MV-4-11 (cell line): ENCODE measurements at regions not wholly inside any gene's neighbourhood (a gene's known extent, or its start where the extent isn't known, plus 50 kb on each side); places are given as distances from the start of the nearest gene placed in this dataset.

ENCODE experiments used
- DNase-seq: peaks from one replicate; lab custom pipeline; 2025; lab: John Stamatoyannopoulos, UW

- DNase-seq = no peak
These were observed 50.5 kb downstream of the RGS12 start for GRCh38 chr4:3343358-3343757.

DNA sequence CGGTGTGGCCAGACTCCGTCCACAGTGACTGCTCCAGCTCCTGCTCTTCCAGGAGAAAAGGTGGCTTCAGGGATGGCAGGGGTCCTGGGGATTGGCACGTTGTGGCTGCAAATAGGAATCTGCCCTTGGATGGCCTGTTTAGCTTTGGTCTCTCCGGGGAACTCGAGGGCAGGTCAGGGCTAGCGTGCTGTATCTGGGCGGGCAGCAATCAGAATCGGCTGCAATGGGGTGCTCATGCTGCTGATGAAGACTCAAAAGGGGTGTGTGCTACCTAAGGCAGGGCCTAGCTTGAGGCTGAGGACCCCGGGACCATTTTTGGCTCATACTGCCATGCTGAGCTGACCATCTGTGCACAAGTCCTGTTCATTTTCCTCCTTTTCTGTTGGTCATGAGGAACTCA, 51.3 kb downstream of the RGS12 start:
- no peak for DNase-seq

- no peak for DNase-seq
These were observed 51.8 kb downstream of the RGS12 start for GRCh38 chr4:3344596-3344995.

- no peak for DNase-seq
These were observed 52.6 kb downstream of the RGS12 start for GRCh38 chr4:3345384-3345783.

GRCh38 chr4:3346146-3346545, 53.3 kb downstream of the RGS12 start:
- peak; percentile 83 for DNase-seq

DNA sequence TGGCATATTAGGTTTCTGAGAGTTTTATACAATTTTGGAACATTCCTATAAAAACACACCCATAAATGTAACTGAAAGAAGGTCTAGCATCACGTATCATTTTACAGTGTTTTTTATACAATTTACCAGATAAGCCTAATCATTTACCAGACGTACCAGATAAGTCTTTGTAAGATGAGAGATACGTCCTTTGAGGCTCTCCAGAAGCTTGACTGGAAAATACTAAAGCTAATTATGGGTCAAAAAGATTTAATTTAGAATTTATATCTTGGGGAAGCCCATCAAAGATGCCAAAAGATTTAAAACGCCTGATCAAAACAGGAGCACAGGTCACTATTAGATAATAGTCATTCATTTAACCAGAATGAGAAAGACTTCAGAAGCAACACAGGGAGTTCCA, 55.0 kb downstream of the RGS12 start:
- DNase-seq = no peak

GRCh38 chr4:3348621-3349020, 55.8 kb downstream of the RGS12 start:
- no peak for DNase-seq

- peak; percentile 30 for DNase-seq
These were observed 56.3 kb downstream of the RGS12 start for GRCh38 chr4:3349116-3349515.

DNA sequence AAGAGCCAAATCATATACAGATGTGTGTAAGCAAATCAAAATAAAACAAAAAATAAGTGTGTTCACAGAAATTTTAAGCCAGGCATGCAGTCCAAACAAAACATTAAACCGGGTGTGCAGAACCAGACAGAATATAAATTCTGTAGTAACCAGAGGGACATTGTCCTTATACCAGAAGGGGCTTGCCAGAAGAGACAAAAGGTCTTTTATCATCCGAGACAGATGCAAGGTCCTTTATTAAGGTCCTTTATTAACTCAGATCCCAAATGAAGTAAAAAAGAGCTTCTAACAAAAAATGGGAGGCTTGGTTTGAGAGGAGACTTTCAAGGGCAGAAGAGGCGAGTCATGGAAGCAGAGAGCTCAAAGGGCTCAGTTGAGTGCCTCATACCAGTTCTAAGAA, 59.2 kb downstream of the RGS12 start:
- no peak for DNase-seq

DNA sequence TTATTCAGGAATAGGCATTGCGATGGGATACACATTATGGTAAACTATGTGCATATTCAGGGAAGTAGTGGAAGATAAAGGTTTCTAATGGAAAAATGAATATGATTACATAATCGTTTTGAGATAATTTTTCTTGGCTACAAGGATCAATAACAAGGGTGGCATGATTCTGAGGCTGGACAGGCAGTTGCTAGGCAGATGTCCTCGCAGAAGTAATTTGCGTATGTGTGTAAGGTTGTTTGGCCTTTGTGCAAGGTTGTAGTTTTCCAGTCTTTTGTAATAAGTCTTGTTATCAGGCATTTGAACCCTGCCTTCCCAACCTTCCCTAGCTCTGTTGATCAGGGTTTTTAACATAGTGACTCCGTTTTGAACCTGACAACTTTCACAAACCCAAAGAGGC, 59.7 kb downstream of the RGS12 start:
- DNase-seq = no peak

DNA sequence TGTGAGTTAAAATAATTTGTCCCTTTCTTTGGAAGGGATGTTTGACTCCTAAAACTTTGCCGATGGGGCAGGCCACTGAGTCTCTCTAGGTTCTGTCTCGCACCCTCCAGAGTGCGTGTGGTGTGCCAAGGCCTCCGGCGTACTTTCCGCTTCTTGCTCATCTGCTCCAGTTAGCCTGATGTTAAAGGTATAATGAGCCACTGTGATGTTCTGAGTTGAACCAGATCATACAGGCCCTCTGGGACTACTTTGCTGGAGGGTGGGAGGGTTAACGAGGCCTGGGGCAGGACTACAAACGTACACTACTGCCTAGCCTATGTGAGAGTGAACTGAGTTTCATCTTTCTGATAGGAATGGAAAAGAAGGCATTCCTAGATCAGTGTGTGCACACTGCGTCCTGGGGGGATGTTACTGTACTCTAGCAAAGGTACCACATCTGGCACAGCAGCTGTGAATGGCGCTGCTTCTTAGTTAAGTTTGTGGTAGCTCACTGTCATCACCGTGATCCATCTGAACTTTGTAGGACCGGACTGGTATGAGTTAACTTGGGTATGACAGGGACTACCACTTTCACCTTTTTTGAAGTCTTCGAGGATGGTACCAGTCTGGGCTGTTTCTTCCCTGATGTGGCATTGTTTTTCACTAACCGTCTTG, 60.2 kb downstream of the RGS12 start:
- no peak for DNase-seq

DNA sequence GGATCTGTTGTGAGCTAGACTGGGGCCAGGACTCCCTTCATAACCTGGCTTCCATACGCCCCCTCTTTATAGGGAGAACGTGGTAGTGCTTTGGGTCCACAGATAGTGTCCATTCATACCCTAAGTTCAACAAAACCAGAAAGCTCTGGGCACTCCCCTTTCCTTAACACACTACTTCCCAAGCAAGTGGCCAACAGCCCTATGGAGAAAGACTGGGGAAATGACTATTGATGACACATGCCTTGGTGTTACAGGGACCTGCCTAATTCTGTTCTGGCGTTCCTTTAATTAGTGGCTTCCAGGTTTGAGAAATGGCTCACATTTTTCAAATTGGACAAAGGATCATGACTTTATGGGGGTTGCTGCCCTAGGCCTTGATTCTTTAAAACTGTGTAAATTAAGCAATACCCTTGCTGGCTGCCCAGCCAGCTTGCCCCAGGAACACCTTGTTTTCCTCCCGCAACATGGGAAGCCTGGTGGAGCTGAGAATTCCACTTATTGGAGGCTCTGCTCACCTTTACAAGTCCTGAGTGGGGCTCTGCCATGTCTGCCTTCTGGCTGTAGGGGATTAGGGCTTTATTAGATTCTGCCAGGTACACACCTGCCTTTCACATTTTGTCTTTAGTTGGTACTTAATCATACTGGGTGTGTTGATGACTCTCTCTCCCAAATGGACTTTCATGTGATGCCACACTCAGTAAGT, 61.1 kb downstream of the RGS12 start:
- no peak for DNase-seq

DNA sequence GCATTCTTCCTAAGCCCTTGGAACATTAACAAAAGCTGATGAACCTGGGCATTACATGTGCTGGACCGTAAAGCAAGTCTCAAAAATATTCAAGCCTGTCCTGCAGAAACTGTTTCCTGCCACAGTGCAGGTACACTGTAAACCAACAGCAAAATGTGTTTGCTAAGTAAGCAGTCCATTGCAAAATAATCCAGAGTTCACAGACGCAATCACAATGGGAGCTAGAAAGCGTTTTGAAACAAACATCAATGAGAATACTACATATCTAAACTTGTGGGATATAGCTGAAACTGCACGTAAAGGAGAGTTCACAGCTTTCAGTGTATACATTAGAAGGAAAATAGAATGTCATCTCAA, 61.6 kb downstream of the RGS12 start:
- no peak for DNase-seq

GRCh38 chr4:3355266-3355748, 62.5 kb downstream of the RGS12 start:
- peak; percentile 74 for DNase-seq

DNA sequence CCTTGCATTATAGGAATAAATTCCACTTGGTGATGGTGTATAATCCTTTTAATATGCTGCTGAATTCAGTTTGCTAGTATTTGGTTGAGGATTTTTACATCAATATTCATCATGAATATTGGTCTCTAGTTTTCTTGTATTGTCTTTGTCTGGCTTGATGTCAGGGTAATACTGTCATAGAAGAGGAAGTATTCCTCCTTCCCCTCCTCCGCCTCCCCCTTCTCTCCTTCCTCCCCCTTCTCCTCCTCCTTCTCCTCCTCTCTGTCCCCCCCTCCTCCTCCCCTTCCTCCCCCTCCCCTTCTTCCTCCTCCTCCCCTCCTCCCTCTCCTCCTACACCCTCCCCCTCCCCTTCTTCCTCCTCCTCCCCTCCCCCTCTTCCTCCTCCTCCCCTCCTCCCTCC, 65.8 kb downstream of the RGS12 start:
- DNase-seq = peak; percentile 47

- DNase-seq = no peak
These were observed 68.0 kb downstream of the RGS12 start for GRCh38 chr4:3360777-3361176.

DNA sequence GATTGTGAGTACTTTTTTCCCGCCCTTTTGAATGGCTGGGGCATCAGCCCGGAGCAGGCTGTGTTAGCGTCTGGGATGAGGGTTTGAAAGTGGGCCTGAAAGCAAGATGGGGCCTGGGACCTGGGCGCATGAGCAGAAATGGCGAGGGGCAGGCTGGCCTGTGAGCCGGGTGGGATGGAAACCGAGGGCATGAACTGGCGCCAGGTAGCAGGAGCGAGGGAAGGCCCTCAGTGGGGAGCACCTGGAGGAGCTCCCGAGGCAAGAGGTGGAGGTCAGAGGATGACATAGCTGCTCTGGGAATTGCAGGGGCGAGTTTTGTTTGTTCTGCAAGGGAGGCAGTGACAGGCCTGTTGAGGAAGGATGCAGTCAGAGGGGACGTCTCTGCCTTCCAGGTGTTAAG, 68.6 kb downstream of the RGS12 start:
- no peak for DNase-seq

DNA sequence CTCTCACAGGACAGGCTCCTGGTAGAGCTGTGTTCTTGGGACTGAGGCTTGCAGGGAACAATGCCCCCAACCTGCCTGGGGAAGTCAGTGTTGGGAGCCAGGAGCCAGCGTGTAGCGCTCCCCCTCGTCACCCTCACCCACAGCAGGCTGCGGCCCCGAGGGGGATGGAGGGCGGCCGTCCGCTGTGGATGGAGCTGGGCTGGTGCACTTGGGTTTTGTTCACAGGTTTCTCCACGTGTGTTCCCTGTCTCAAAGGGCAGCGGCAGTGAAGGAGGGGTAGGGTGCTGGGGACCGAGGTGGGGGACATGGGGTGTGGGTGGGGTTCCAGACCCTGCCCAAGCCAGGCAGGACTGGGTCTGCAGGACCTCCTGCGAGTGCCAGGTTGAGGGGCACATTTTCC, 69.1 kb downstream of the RGS12 start:
- no peak for DNase-seq

DNA sequence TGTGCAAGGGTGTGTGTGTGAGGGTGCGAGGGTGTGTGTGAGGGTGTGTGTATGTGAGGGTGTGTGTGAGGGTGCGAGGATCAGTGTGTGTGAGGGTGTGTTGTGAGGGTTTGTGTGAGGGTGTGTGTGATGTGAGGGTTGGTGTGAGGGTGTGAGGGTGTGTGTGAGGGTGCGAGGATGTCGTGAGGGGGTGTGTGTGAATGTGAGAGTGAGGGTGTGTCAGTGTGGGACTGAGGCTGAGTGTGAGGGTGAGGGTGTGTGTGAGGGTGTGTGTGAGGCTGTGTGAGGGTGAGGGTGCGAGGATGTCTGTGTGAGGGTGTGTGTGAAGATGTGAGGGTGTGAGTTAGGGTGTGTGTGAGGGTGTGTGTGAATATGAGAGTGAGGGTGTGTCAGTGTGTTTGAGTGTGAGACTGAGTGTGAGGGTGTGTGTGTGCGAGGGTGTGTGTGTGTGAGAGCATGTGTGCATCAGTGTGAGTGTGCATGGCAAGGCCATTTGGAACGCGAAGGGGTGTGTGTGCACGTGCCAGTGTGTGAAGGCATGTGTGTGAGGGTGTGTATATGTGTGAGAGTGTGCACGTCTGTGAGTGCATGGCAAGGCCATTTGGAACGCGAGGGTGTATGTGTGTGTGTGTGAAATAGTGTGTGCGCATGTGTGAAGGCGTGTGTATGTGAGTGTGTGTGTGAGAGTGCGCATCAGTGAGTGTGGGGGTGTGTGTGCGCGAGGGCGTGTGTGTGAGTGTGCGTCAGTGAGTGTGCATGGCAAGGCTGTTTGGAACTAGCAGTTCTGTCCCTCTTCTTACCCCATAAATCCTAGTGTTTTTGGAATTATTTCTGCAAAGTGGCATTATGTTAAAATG, 69.8 kb downstream of the RGS12 start:
- no peak for DNase-seq

DNA sequence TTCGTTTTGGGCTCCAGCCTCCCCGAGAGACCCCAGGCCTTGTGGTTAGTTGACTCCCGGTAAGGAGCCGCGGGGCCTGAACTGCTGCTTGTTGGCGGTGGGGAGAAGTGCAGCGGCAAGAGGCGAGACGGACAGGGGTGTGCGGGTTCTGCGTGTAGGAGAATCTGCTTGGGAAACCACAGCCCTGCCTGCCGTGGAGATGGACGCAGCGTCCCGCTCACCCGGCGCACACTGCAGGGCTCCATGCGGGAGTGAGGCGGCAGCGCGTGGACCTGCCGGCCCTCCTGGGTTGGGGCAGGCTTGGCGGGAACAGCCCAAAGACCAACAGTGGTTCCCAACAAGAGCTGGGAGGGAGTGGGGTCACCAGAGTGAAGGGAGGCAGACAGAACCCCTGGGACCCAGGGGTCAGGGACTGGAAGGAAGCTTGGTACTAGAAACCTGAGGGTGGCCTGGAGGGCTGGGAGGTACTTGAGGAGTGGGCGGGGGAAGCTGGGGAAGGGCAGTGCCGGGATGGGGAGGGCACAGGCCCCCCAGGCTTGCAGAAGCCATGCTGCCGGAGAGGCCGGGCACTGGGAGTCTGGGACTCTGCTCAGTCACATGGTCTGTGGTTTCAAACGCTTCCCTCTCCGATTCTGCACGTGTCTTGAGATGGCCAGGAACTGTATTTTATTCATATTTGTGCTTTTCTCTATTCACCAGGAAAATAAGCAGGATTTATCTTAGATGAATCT, 70.8 kb downstream of the RGS12 start:
- peak; percentile 50 for DNase-seq

- no peak for DNase-seq
These were observed 71.4 kb downstream of the RGS12 start for GRCh38 chr4:3364199-3364598.

GRCh38 chr4:3364634-3365314, 72.0 kb downstream of the RGS12 start:
- no peak for DNase-seq
